Right atrium auricular region (tissue), 2 donors: ENCODE measurements at regions not wholly inside any gene's neighbourhood (a gene's known extent, or its start where the extent isn't known, plus 50 kb on each side); places are given as distances from the start of the nearest gene placed in this dataset.

Source experiments
- DNase-seq: peaks from one replicate; pipeline ENCODE4 v3.0.0-alpha.2; 2019; ENCODE audit warnings: low spot score
- H3K27ac ChIP-seq, 2 donors: fragments of 200-600 bp; sonication (generic); 1 replicate in 1 of 2; 2 replicates in 1 of 2; pipeline ENCODE4 v1.5.1; 2016 to 2019
- H3K27me3 ChIP-seq, 2 donors: fragments of 200-600 bp; sonication (generic); one replicate each; pipeline versions ENCODE4 v1.5.1 to v1.6.0; 2017 to 2019
- H3K36me3 ChIP-seq: fragments of 200-600 bp; sonication (generic); one replicate; pipeline ENCODE4 v1.5.1; 2016
- H3K4me1 ChIP-seq, 2 donors: fragments of 200-600 bp; sonication (generic); one replicate each; pipeline versions ENCODE4 v1.5.1 to v1.6.0; 2017 to 2019
- H3K4me3 ChIP-seq, 2 donors: fragments of 200-600 bp; sonication (generic); 1 replicate in 1 of 2; 2 replicates in 1 of 2; pipeline ENCODE4 v1.5.1; 2017 to 2019; ENCODE audit warnings: mild to moderate bottlenecking in 1 of 2, moderate library complexity in 1 of 2
- H3K9me3 ChIP-seq, 2 donors: fragments of 200-600 bp; sonication (generic); one replicate each; pipeline ENCODE4 v1.5.1; 2019
- TF ChIP-seq, protein P1 (sequence below), 2 donors: fragments of 200-600 bp; sonication (generic); IDR thresholded peaks; one replicate each; pipeline ENCODE4 v1.5.1; 2019; ENCODE audit warnings: antibody characterized with exemption in 2 of 2

- no peaks in the 10 kb centered on the region for H3K27me3 ChIP-seq
- no peaks in the 10 kb centered on the region for H3K9me3 ChIP-seq
- DNase-seq, result no peak
- no peaks in the 10 kb centered on the region for H3K4me1 ChIP-seq
- H3K27ac ChIP-seq, result no peak overlapping the region
- H3K4me3 ChIP-seq, result no peak overlapping the region
- TF ChIP-seq, protein P1, sequence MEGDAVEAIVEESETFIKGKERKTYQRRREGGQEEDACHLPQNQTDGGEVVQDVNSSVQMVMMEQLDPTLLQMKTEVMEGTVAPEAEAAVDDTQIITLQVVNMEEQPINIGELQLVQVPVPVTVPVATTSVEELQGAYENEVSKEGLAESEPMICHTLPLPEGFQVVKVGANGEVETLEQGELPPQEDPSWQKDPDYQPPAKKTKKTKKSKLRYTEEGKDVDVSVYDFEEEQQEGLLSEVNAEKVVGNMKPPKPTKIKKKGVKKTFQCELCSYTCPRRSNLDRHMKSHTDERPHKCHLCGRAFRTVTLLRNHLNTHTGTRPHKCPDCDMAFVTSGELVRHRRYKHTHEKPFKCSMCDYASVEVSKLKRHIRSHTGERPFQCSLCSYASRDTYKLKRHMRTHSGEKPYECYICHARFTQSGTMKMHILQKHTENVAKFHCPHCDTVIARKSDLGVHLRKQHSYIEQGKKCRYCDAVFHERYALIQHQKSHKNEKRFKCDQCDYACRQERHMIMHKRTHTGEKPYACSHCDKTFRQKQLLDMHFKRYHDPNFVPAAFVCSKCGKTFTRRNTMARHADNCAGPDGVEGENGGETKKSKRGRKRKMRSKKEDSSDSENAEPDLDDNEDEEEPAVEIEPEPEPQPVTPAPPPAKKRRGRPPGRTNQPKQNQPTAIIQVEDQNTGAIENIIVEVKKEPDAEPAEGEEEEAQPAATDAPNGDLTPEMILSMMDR (IDR thresholded peaks at IDR 0.05), result no peak
- no peaks in the 10 kb centered on the region for H3K36me3 ChIP-seq
These were observed 1144.1 kb downstream of the LRFN5 start for GRCh38 chr14:42750771-42751170.

DNA sequence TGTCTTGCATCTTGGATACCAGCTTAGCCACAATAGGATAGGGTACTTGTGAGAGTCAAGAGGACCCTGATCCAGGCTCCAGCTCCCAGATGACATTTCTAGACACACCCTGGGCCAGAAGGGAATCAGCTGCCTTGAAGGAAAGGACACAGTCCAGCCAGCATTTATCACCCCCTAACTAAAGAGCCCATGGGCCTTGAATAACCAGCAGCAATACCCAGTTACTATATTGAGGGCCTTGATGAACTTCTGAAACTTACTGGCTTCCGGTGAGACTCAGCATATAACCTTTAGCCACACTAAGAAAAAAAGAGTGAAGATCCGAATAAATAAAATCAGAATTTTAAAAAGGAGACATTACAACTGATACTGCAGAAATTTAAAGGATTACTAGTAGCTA, 1135.4 kb downstream of the LRFN5 start:
- Histone ChIP-seq H3K27ac (no peak overlapping the region), H3K27me3 (no peaks in the 10 kb centered on the region), H3K9me3 (peaks cover 0 to 4% of the 10 kb centered on the region in 2 donors), H3K4me1 (no peaks in the 10 kb centered on the region), H3K36me3 (no peaks in the 10 kb centered on the region), H3K4me3 (no peak overlapping the region)
- DNase-seq, result no peak
- TF ChIP-seq, protein P1 (IDR thresholded peaks at IDR 0.05), result no peak

DNA sequence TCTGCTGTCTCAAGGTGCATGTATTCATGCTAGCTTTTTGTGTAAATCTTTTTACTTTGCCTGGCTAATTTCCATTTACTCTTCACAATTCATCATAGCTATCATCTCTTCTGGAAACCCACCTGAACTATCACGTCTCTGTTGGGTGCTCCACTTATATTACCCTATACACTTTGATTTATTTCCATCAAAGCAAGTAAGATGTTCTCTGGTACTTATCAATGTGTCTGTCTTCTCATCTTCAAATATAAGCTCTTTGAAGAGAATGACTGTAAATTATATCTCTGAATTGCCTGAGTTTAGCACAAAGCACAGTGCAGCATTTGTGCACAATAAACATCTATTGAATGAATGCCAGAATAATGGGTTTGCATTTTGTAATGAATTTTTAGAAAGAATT, 1129.7 kb downstream of the LRFN5 start:
- DNase-seq, result no peak

DNA sequence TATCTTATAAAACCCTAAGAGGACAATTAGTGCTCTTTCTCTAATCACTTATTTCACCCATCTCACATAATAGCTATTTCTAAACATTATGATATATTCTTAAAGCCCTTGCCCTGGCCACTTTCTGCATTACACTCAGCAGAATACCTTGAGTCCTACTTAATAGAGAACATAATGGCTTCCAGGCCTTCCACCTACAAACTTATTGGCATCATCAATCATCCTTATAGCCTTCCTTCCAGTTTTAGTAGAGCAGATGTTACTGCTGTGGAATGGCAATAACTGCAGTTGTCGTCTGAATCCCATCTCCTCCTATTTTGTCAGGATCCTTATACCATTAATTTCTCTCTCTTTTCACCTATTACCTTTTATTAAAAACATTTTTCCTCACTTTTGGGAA, 1127.4 kb downstream of the LRFN5 start:
- Histone ChIP-seq H3K36me3 (no peaks in the 10 kb centered on the region), H3K9me3 (no peaks in the 10 kb centered on the region), H3K27me3 (no peaks in the 10 kb centered on the region), H3K4me1 (no peaks in the 10 kb centered on the region), H3K27ac (no peak overlapping the region), H3K4me3 (no peak overlapping the region)
- no peak for DNase-seq
- TF ChIP-seq, protein P1 (IDR thresholded peaks at IDR 0.05), result no peak

More for the DNA sequence above, 1129.7 kb downstream of the LRFN5 start:
- Histone ChIP-seq H3K27me3 (no peaks in the 10 kb centered on the region), H3K4me3 (no peak overlapping the region), H3K9me3 (no peaks in the 10 kb centered on the region), H3K4me1 (no peaks in the 10 kb centered on the region), H3K36me3 (no peaks in the 10 kb centered on the region), H3K27ac (no peak overlapping the region)
- TF ChIP-seq, protein P1 (IDR thresholded peaks at IDR 0.05), result no peak

GRCh38 chr14:42732005-42732404, 1125.3 kb downstream of the LRFN5 start:
- TF ChIP-seq, protein P1 (IDR thresholded peaks at IDR 0.05), result no peak
- Histone ChIP-seq H3K4me3 (no peak overlapping the region), H3K36me3 (no peaks in the 10 kb centered on the region), H3K27me3 (no peaks in the 10 kb centered on the region), H3K4me1 (no peaks in the 10 kb centered on the region), H3K9me3 (no peaks in the 10 kb centered on the region), H3K27ac (no peak overlapping the region)
- no peak for DNase-seq

DNA sequence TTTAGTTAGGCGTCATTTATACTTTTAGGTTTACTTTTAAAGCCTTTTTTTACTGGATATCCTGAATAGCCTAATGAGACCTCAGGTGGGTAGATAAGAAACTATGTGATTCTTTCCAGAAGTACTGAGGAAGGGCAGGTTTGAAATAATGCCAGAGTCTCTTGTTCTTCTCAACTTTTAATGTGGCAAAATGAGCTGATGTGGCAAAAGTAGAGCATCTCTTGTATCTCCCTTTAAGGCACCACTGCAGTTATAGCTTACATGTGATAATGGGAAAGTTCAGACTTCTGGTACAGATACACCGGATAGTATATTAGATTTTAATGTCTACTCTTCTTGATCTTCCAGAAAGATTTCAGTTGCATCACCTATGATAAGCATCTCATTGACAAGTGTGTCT, 1124.8 kb downstream of the LRFN5 start:
- no peak for DNase-seq
- no peak overlapping the region for H3K4me3 ChIP-seq
- no peaks in the 10 kb centered on the region for H3K27me3 ChIP-seq
- H3K27ac ChIP-seq, result no peak overlapping the region
- H3K4me1 ChIP-seq, result no peaks in the 10 kb centered on the region
- no peaks in the 10 kb centered on the region for H3K9me3 ChIP-seq
- TF ChIP-seq, protein P1 (IDR thresholded peaks at IDR 0.05), result no peak
- H3K36me3 ChIP-seq, result no peaks in the 10 kb centered on the region
